Nephron (organoid): ENCODE measurements at regions not wholly inside any gene's neighbourhood (a gene's known extent, or its start where the extent isn't known, plus 50 kb on each side); places are given as distances from the start of the nearest gene placed in this dataset.

Source experiments
- H3K27ac Mint-ChIP-seq, 3 experiments: 2 replicates each; pipeline ENCODE4 v1.8.0; 2020; ENCODE audit warnings: mixed read lengths in 3 of 3, mild to moderate bottlenecking in 2 of 3, moderate library complexity in 1 of 3
- H3K27me3 Mint-ChIP-seq: 2 replicates; pipeline ENCODE4 v1.8.0; 2021; ENCODE audit warnings: low read depth, mild to moderate bottlenecking, moderate library complexity, mixed read lengths
- H3K36me3 Mint-ChIP-seq: 2 replicates; pipeline ENCODE4 v1.8.0; 2020; ENCODE audit warnings: low read depth, mixed read lengths
- H3K4me1 Mint-ChIP-seq: 2 replicates; pipeline ENCODE4 v1.8.0; 2020; ENCODE audit warnings: mixed read lengths
- H3K4me3 Mint-ChIP-seq, 3 experiments: 2 replicates each; pipeline ENCODE4 v1.8.0; 2020; ENCODE audit warnings: mild to moderate bottlenecking in 3 of 3, mixed read lengths in 3 of 3, moderate library complexity in 2 of 3
- H3K9me3 Mint-ChIP-seq: 2 replicates; pipeline ENCODE4 v1.8.0; 2020; ENCODE audit warnings: mixed read lengths
- CTCF ChIP-seq, 3 experiments: fragments of 200-600 bp; sonication (generic); IDR thresholded peaks; one replicate each; pipeline ENCODE4 v1.5.0; 2021; ENCODE audit warnings: antibody characterized with exemption in 3 of 3; ENCODE audit not compliant: unreplicated experiment in 3 of 3

- Mint-ChIP-seq H3K9me3 (no peaks in the 10 kb centered on the region), H3K36me3 (no peaks in the 10 kb centered on the region), H3K4me3 (no peak overlapping the region), H3K27ac (no peak overlapping the region), H3K27me3 (peaks cover 12% of the 10 kb centered on the region), H3K4me1 (peaks cover 19% of the 10 kb centered on the region)
- TF ChIP-seq CTCF (IDR thresholded peaks at IDR 0.05; ENCODE audit: unreplicated experiment in 3 of 3), result no peak
Observed at GRCh38 chr7:17041324-17041723, 159.5 kb upstream of the AGR3 start.

GRCh38 chr7:17042211-17042610 lies 160.4 kb upstream of the AGR3 start:
- H3K36me3 Mint-ChIP-seq, result no peaks in the 10 kb centered on the region
- no peaks in the 10 kb centered on the region for H3K9me3 Mint-ChIP-seq
- H3K4me3 Mint-ChIP-seq, result no peak overlapping the region
- TF ChIP-seq CTCF (IDR thresholded peaks at IDR 0.05; ENCODE audit: unreplicated experiment in 3 of 3), result no peak
- no peak overlapping the region for H3K27ac Mint-ChIP-seq
- peaks cover 12% of the 10 kb centered on the region for H3K27me3 Mint-ChIP-seq
- peaks cover 19% of the 10 kb centered on the region for H3K4me1 Mint-ChIP-seq

GRCh38 chr7:17043012-17043877 lies 161.5 kb upstream of the AGR3 start:
- no peaks in the 10 kb centered on the region for H3K9me3 Mint-ChIP-seq
- no peak for TF ChIP-seq CTCF (IDR thresholded peaks at IDR 0.05; ENCODE audit: unreplicated experiment in 3 of 3)
- H3K27me3 Mint-ChIP-seq, result peaks cover 12% of the 10 kb centered on the region
- no peaks in the 10 kb centered on the region for H3K36me3 Mint-ChIP-seq
- no peak overlapping the region for H3K4me3 Mint-ChIP-seq
- H3K27ac Mint-ChIP-seq, result peak overlapping the region in 1 of 3 experiments; percentile 34
- H3K4me1 Mint-ChIP-seq, result peaks cover 14% of the 10 kb centered on the region

- H3K27me3 Mint-ChIP-seq, result peaks cover 12% of the 10 kb centered on the region
- H3K36me3 Mint-ChIP-seq, result no peaks in the 10 kb centered on the region
- H3K4me1 Mint-ChIP-seq, result peaks cover 7% of the 10 kb centered on the region
- no peak overlapping the region for H3K4me3 Mint-ChIP-seq
- no peak overlapping the region for H3K27ac Mint-ChIP-seq
- no peaks in the 10 kb centered on the region for H3K9me3 Mint-ChIP-seq
- no peak for TF ChIP-seq CTCF (IDR thresholded peaks at IDR 0.05; ENCODE audit: unreplicated experiment in 3 of 3)
Observed at GRCh38 chr7:17044396-17044795, 162.6 kb upstream of the AGR3 start.

- H3K4me3 Mint-ChIP-seq, result no peak overlapping the region
Observed at GRCh38 chr7:17044861-17045260, 163.1 kb upstream of the AGR3 start.

More at GRCh38 chr7:17044861-17045260, 163.1 kb upstream of the AGR3 start:
- H3K36me3 Mint-ChIP-seq, result no peaks in the 10 kb centered on the region
- H3K9me3 Mint-ChIP-seq, result no peaks in the 10 kb centered on the region
- peaks cover 7% of the 10 kb centered on the region for H3K4me1 Mint-ChIP-seq
- H3K27me3 Mint-ChIP-seq, result peaks cover 12% of the 10 kb centered on the region
- no peak overlapping the region for H3K27ac Mint-ChIP-seq
- TF ChIP-seq CTCF (IDR thresholded peaks at IDR 0.05; ENCODE audit: unreplicated experiment in 3 of 3), result no peak
